Pancreas (tissue), 10 donors: ENCODE measurements at regions not wholly inside any gene's neighbourhood (a gene's known extent, or its start where the extent isn't known, plus 50 kb on each side); places are given as distances from the start of the nearest gene placed in this dataset.
A peak's percentile ranks its signal among the peaks of the same experiment; 100 is the strongest.

Source experiments
- ATAC-seq, 4 donors: fragments of 200-7000 bp; cut with Tn5 transposase; one replicate each; pipeline versions ENCODE4 v1.8.0 to v1.9.1; 2020; ENCODE audit warnings: mild to moderate bottlenecking in 4 of 4, moderate library complexity in 4 of 4
- DNase-seq, 6 donors: peaks; one replicate each; pipeline ENCODE4 v3.0.0-alpha.2; 2020
- FAIRE-seq: peaks from 2 replicates; lab custom pipeline; 2012; peaks lifted over from hg19 to GRCh38; lab: Jason Lieb, UNC
- H3K27ac ChIP-seq, 4 donors: fragments of 200-600 bp; sonication (generic); 1 replicate in 3 of 4; 2 replicates in 1 of 4; pipeline versions ENCODE4 v1.5.0 to v1.8.0; 2020
- H3K27me3 ChIP-seq, 4 donors: fragments of 200-600 bp; one replicate each; pipeline ENCODE4 v1.8.0; 2021
- H3K36me3 ChIP-seq, 3 donors: fragments of 200-600 bp; sonication (generic) in 1 of 3; one replicate each; pipeline versions ENCODE4 v1.5.0 to v1.8.0; 2020 to 2021
- H3K4me1 ChIP-seq, 3 donors: fragments of 200-600 bp; one replicate each; pipeline ENCODE4 v1.8.0; 2021
- H3K4me3 ChIP-seq, 4 donors: fragments of 200-600 bp; sonication (generic) in 2 of 4; one replicate each; pipeline versions ENCODE4 v1.5.0 to v1.8.0; 2020 to 2021
- H3K9me3 ChIP-seq, 4 donors: fragments of 200-600 bp; one replicate each; pipeline ENCODE4 v1.8.0; 2021
- CTCF ChIP-seq, 4 donors: fragments of 200-600 bp; sonication (generic) in 3 of 4; IDR thresholded peaks; one replicate each; pipeline versions ENCODE4 v1.5.0 to v1.8.0; 2021; ENCODE audit warnings: antibody characterized with exemption in 4 of 4
- WGBS, 2 donors: extraction: QIAGEN DNeasy Blood & Tissue Kit; methylation state at CpG; one replicate each; pipeline ENCODE4 v1.1.7; 2013; 5-methylcytosine and 5-hydroxymethylcytosine counted together
- intact Hi-C, 3 donors: fragments of 100-400 bp; cut with DNase I; formaldehyde crosslinking; loops; one replicate each; pipeline versions ENCODE4 v1.11.1 to v1.14.2; 2022
- donor health status: healthy with polysubstance abuse.
- donor health status: DM: no; HTN: no; CAD: no; lungs with moderate emphysema.
- donor health status: DM: no; HTN: no; CAD: no.
- donor health status: control.
- donor health status: control.
- donor health status: Bipolar disorder and iron deficiency.
- donor health status: DM: yes; HTN: yes; CAD: no.
- donor health status: DM: no; HTN: no; CAD: no.
- donor health status: DM: no; HTN: no; CAD: no.
- donor health status: DM: yes; HTN: yes; CAD: no.

- Histone ChIP-seq H3K27ac (no peak overlapping the region), H3K27me3 (no peaks in the 10 kb centered on the region), H3K36me3 (no peaks in the 10 kb centered on the region), H3K4me3 (no peak overlapping the region), H3K9me3 (no peaks in the 10 kb centered on the region), H3K4me1 (peaks cover 3 to 7% (median 5%) of the 10 kb centered on the region in 3 donors)
- DNase-seq: no peak
- 98 to 99% methylated on average over 5 of the region's 5 CpGs for WGBS, 2 donors
- TF ChIP-seq CTCF (IDR thresholded peaks at IDR 0.05): no peak
- intact Hi-C loops: no loop called here
- FAIRE-seq: no peak
- no peak for ATAC-seq
These were observed 90.2 kb upstream of the ITGB1 start for GRCh38 chr10:33048223-33048622.

DNA sequence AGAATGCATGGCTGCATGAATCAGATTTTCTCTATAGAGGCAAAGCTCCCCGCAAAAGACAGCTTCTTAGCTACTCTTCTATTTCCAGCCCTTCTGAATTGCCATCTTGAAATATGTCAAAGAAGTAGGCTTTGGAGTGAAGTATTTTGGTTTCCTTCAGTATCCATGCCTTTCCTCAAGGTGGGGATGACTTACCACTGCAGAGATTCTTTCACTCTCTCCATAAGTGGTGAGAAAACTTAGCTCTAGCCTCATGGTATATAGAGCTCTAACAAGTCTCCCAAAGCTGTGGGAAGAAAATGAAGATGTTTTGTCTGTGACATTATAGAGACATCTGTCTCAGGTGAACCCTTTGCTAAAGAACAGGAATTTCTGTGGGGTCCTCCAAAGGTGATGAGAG is 89.6 kb upstream of the ITGB1 start:
- H3K4me3 ChIP-seq: no peak overlapping the region
- intact Hi-C loops: no loop called here
- no peak for TF ChIP-seq CTCF (IDR thresholded peaks at IDR 0.05)
- peaks cover 3 to 10% (median 5%) of the 10 kb centered on the region in 3 donors for H3K4me1 ChIP-seq
- 100% methylated on average over 1 of the region's 1 CpG for WGBS, 2 donors
- H3K27ac ChIP-seq: no peak overlapping the region
- FAIRE-seq: no peak
- H3K9me3 ChIP-seq: no peaks in the 10 kb centered on the region
- DNase-seq: no peak
- no peaks in the 10 kb centered on the region for H3K27me3 ChIP-seq
- H3K36me3 ChIP-seq: no peaks in the 10 kb centered on the region
- ATAC-seq: no peak

DNA sequence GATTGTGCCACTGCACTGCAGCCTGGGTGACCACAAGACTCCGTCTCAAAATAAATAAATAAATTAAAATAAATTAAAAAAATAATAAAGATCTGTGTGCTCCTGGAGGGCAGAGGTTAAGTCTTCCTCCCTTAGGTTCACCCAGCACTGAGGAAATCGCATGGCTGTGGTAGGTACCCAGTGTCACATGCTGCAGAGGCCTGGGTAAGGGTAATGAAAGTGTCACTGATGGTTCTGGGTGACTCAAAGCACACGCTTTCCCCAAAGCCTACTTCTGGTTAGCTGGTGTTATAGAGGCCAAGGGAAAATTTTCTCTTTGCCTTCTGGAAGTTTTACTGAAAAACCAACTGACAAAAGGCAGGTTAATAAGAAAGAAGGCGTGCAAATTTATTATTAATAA is 88.8 kb upstream of the ITGB1 start:
- no peak for TF ChIP-seq CTCF (IDR thresholded peaks at IDR 0.05)
- ATAC-seq: no peak
- FAIRE-seq: no peak
- H3K36me3 ChIP-seq: no peaks in the 10 kb centered on the region
- H3K27me3 ChIP-seq: no peaks in the 10 kb centered on the region
- H3K9me3 ChIP-seq: no peaks in the 10 kb centered on the region
- DNase-seq: no peak
- no peak overlapping the region for H3K27ac ChIP-seq
- no peak overlapping the region for H3K4me3 ChIP-seq
- intact Hi-C loops: no loop called here
- H3K4me1 ChIP-seq: peaks cover 3 to 12% (median 11%) of the 10 kb centered on the region in 3 donors
- 96% methylated on average over 4 of the region's 4 CpGs for WGBS, 2 donors

- H3K27ac ChIP-seq: no peak overlapping the region
- H3K4me1 ChIP-seq: peaks cover 3 to 23% (median 19%) of the 10 kb centered on the region in 3 donors
- no peaks in the 10 kb centered on the region for H3K9me3 ChIP-seq
- DNase-seq (no peak), FAIRE-seq (no peak), ATAC-seq (no peak)
- TF ChIP-seq CTCF (IDR thresholded peaks at IDR 0.05): no peak
- WGBS, 2 donors: 63 to 64% methylated on average over 2 of the region's 2 CpGs
- no peaks in the 10 kb centered on the region for H3K27me3 ChIP-seq
- no peak overlapping the region for H3K4me3 ChIP-seq
- H3K36me3 ChIP-seq: no peaks in the 10 kb centered on the region
- intact Hi-C loops: no loop called here
These were observed 87.4 kb upstream of the ITGB1 start for GRCh38 chr10:33045421-33045820.

DNA sequence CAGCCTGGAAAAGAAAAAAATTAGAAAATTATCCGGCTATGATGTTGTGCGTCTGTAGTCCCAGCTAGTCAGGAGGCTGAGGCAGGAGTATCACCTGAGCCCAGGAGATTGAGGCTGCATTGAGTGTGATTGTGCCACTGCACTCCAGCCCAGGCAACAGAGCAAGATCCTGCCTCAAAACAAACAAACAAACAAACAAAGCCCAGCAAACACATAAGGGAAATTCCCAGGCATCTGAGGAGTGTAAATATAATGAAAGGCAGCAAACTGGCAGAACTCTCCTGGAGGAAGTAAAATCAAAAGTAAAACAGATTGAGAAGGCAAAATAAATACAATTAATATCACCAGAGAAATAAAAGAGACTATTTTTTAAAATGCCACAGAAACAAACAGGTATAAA is 84.5 kb upstream of the ITGB1 start:
- ATAC-seq (peak; percentile 19 to 62 (median 50)), FAIRE-seq (no peak), DNase-seq (no peak)
- intact Hi-C loops: no loop called here
- peak overlapping the region in 2 of 4 donors; percentile 64 to 72 for H3K27ac ChIP-seq
- 85 to 87% methylated on average over 2 of the region's 2 CpGs for WGBS, 2 donors
- H3K4me3 ChIP-seq: no peak overlapping the region
- no peaks in the 10 kb centered on the region for H3K27me3 ChIP-seq
- H3K36me3 ChIP-seq: no peaks in the 10 kb centered on the region
- H3K4me1 ChIP-seq: peaks cover 3 to 29% (median 19%) of the 10 kb centered on the region in 3 donors
- TF ChIP-seq CTCF (IDR thresholded peaks at IDR 0.05): no peak
- no peaks in the 10 kb centered on the region for H3K9me3 ChIP-seq
